ENCODE measurements at regions not wholly inside any gene's neighbourhood (a gene's known extent, or its start where the extent isn't known, plus 50 kb on each side); places are given as distances from the start of the nearest gene placed in this dataset.

- ATAC-seq (peak in 1 of 2 donors; percentile 57), DNase-seq (no peak)
- H3K4me3 ChIP-seq, result no peak overlapping the region
- no peak overlapping the region for H3K27ac ChIP-seq
- no peaks in the 10 kb centered on the region for H3K4me1 ChIP-seq
- H3K27me3 ChIP-seq (ENCODE audit: low read depth), result no peaks in the 10 kb centered on the region
- H3K36me3 ChIP-seq, result no peaks in the 10 kb centered on the region
- H3K9me3 ChIP-seq, result no peaks in the 10 kb centered on the region
- intact Hi-C loops (cut with DNase I), result no loop called here
- no peak for TF ChIP-seq CTCF (IDR thresholded peaks at IDR 0.05)
Observed at GRCh38 chr21:15275615-15276235, 210.9 kb upstream of the NRIP1 start.

GRCh38 chr21:15276243-15276642 is 211.4 kb upstream of the NRIP1 start:
- no peak for TF ChIP-seq CTCF (IDR thresholded peaks at IDR 0.05)
- intact Hi-C loops (cut with DNase I), result no loop called here
- Histone ChIP-seq H3K36me3 (no peaks in the 10 kb centered on the region), H3K27ac (no peak overlapping the region), H3K9me3 (no peaks in the 10 kb centered on the region), H3K27me3 (ENCODE audit: low read depth) (no peaks in the 10 kb centered on the region), H3K4me1 (no peaks in the 10 kb centered on the region), H3K4me3 (no peak overlapping the region)
- no peak for ATAC-seq
- no peak for DNase-seq

- ATAC-seq (no peak), DNase-seq (no peak)
- H3K27ac ChIP-seq, result no peak overlapping the region
- no peaks in the 10 kb centered on the region for H3K27me3 ChIP-seq (ENCODE audit: low read depth)
- TF ChIP-seq CTCF (IDR thresholded peaks at IDR 0.05), result no peak
- H3K4me3 ChIP-seq, result no peak overlapping the region
- intact Hi-C loops (cut with DNase I), result no loop called here
- no peaks in the 10 kb centered on the region for H3K9me3 ChIP-seq
- no peaks in the 10 kb centered on the region for H3K36me3 ChIP-seq
- H3K4me1 ChIP-seq, result no peaks in the 10 kb centered on the region
Observed at GRCh38 chr21:15277466-15277865, 212.7 kb upstream of the NRIP1 start.

- Histone ChIP-seq H3K36me3 (no peaks in the 10 kb centered on the region), H3K9me3 (no peaks in the 10 kb centered on the region), H3K4me1 (no peaks in the 10 kb centered on the region), H3K27ac (no peak overlapping the region), H3K27me3 (ENCODE audit: low read depth) (no peaks in the 10 kb centered on the region), H3K4me3 (no peak overlapping the region)
- ATAC-seq (no peak), DNase-seq (no peak)
- TF ChIP-seq CTCF (IDR thresholded peaks at IDR 0.05), result no peak
- intact Hi-C loops (cut with DNase I), result no loop called here
Observed at GRCh38 chr21:15278279-15278678, 213.5 kb upstream of the NRIP1 start.

- no peak for ATAC-seq
Observed at GRCh38 chr21:15278851-15279250, 214.1 kb upstream of the NRIP1 start.

More at GRCh38 chr21:15278851-15279250, 214.1 kb upstream of the NRIP1 start:
- Histone ChIP-seq H3K27me3 (ENCODE audit: low read depth) (no peaks in the 10 kb centered on the region), H3K9me3 (no peaks in the 10 kb centered on the region), H3K27ac (no peak overlapping the region), H3K4me3 (no peak overlapping the region), H3K36me3 (no peaks in the 10 kb centered on the region), H3K4me1 (no peaks in the 10 kb centered on the region)
- intact Hi-C loops (cut with DNase I), result no loop called here
- TF ChIP-seq CTCF (IDR thresholded peaks at IDR 0.05), result no peak
- no peak for DNase-seq
